T-helper 2 cell treated with Interferon-gamma antibody and Interleukin-4, amounts not matched to agents 100 ng/mL and 5 ng/mL, for 36 hours (primary cell): ENCODE measurements at regions not wholly inside any gene's neighbourhood (a gene's known extent, or its start where the extent isn't known, plus 50 kb on each side); places are given as distances from the start of the nearest gene placed in this dataset.
"Not testable (repeated sequence)": the region's sequence is repeated elsewhere in the genome, so short reads cannot be mapped to it uniquely, and the experiment has no call there.

Experiments used
- intact Hi-C: fragments of 100-400 bp; cut with micrococcal nuclease; formaldehyde crosslinking; loops from one replicate; pipeline ENCODE4 v1.15.1; 2023

- intact Hi-C loops: no loop called here
These were observed 225.6 kb upstream of the MOCS1 start for GRCh38 chr6:40159865-40160264.

- intact Hi-C loops: no loop called here
These were observed 218.6 kb upstream of the MOCS1 start for GRCh38 chr6:40152701-40153436.

GRCh38 chr6:40152196-40152595 is 217.9 kb upstream of the MOCS1 start:
- intact Hi-C loops: no loop called here

- intact Hi-C loops: no loop called here
These were observed 214.8 kb upstream of the MOCS1 start for GRCh38 chr6:40148882-40149573.

GRCh38 chr6:40146902-40147301 is 212.6 kb upstream of the MOCS1 start:
- intact Hi-C loops: no loop called here

GRCh38 chr6:40139447-40139846 is 205.2 kb upstream of the MOCS1 start:
- intact Hi-C loops: no loop called here

- intact Hi-C loops: no loop called here
These were observed 204.0 kb upstream of the MOCS1 start for GRCh38 chr6:40138273-40138720.

- intact Hi-C loops: no loop called here
These were observed 201.3 kb upstream of the MOCS1 start for GRCh38 chr6:40135491-40136072.

- intact Hi-C loops: not testable (repeated sequence)
These were observed 199.7 kb upstream of the MOCS1 start for GRCh38 chr6:40133981-40134380.

GRCh38 chr6:40131675-40132074 is 197.4 kb upstream of the MOCS1 start:
- intact Hi-C loops: no loop called here

- intact Hi-C loops: no loop called here
These were observed 193.9 kb upstream of the MOCS1 start for GRCh38 chr6:40128127-40128526.

- intact Hi-C loops: no loop called here
These were observed 191.6 kb upstream of the MOCS1 start for GRCh38 chr6:40125680-40126394.

- intact Hi-C loops: no loop called here
These were observed 190.7 kb upstream of the MOCS1 start for GRCh38 chr6:40124924-40125323.

- intact Hi-C loops: no loop called here
These were observed 182.6 kb upstream of the MOCS1 start for GRCh38 chr6:40116832-40117231.

- intact Hi-C loops: no loop called here
These were observed 178.1 kb upstream of the MOCS1 start for GRCh38 chr6:40112350-40112749.

- intact Hi-C loops: no loop called here
These were observed 174.5 kb upstream of the MOCS1 start for GRCh38 chr6:40108736-40109135.

- intact Hi-C loops: no loop called here
These were observed 172.6 kb upstream of the MOCS1 start for GRCh38 chr6:40106840-40107239.

- intact Hi-C loops: no loop called here
These were observed 164.5 kb upstream of the MOCS1 start for GRCh38 chr6:40098774-40099173.

GRCh38 chr6:40097590-40097989 is 163.3 kb upstream of the MOCS1 start:
- intact Hi-C loops: no loop called here

- intact Hi-C loops: no loop called here
These were observed 149.1 kb upstream of the MOCS1 start for GRCh38 chr6:40083141-40083920.
